Glomerular endothelial cell (primary cell): ENCODE measurements at regions not wholly inside any gene's neighbourhood (a gene's known extent, or its start where the extent isn't known, plus 50 kb on each side); places are given as distances from the start of the nearest gene placed in this dataset.

ENCODE experiments used
- DNase-seq: peaks from one replicate; pipeline ENCODE4 v3.0.0-alpha.2; 2011; ENCODE audit warnings: low read depth, low spot score; ENCODE audit errors: extremely low read depth

DNA sequence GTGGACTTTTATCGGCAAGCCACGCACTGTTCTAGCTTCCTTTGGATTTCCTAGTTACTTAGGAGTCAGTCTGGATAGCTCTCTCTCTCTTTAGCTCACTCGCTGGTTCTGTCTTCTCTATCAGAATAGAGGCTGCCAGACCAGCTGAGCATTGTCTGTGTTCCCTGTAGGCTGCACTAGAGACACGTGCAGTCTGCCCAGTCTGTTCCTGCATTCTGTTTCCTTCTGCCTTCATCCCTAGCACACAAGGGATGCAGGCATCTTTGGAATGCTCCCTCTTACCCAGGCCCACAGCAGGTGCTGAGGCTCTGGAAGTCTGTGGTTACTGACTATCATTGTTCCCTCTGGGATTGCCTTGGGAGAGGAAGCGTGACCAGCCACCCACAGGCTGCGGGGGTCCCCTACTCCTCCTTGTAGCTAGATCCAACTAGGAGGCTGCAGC is 322.8 kb downstream of the ZNF621 start:
- DNase-seq, result peak; percentile 45

DNA sequence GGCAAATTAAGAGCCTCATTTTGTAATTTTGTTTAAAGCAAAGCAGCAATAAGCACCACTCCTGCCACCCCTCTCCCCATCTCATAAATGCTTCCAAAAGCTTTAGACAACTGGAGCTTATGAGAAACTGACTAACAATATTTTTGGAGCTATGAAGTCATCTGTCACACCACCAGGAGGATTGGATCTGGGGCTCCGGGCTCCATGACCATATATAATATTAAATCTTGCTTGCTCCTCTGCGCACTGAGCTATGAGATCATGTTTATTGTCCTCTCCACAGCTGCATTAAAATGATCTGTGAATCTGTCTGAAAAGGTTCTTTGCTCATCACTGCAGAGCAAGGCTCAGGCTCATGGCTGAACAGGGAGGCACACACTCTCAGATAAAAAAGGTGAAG is 323.7 kb downstream of the ZNF621 start:
- DNase-seq, result no peak

DNA sequence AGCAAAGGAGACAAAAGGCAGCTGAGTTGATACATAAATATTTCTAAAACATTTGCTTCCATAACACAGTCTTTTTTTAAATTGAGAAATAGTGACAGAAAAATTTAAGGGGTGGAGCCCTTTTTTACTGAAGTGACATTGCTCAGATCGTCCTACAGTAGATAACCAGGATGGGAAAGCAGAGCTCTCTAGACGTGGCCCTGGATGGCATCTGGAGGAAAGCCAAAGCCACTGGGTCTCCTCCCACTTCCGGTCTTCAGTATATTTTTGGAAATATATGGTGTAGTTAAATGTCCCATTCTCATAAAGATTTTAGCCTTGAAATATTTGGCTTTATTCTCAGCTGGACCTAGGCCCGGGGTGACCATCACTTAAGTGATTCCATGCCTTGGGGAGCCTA is 326.1 kb downstream of the ZNF621 start:
- no peak for DNase-seq

- DNase-seq, result no peak
Measured at GRCh38 chr3:40851836-40852235, 327.1 kb downstream of the ZNF621 start.

DNA sequence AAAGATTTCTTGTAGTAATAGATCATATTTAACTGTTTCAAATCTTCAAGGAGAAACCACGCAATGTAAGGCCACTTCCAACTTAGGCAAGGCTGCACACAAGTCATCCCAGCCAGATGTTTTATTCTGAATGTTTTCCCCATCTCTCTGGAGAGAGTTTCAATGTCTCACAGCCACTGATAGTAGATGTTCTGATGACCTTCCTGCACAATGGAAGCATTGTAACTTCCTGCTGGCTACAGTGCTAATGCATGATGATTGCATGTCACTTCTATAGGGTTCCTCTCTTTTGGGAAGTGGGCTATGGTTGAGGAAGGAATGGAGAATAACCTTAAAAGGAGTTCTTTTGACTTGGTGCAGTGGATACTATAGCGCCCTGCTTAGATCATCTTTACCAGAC is 328.0 kb downstream of the ZNF621 start:
- no peak for DNase-seq

GRCh38 chr3:40853474-40853873 is 328.7 kb downstream of the ZNF621 start:
- no peak for DNase-seq

GRCh38 chr3:40855871-40856270 is 331.1 kb downstream of the ZNF621 start:
- DNase-seq, result no peak

DNA sequence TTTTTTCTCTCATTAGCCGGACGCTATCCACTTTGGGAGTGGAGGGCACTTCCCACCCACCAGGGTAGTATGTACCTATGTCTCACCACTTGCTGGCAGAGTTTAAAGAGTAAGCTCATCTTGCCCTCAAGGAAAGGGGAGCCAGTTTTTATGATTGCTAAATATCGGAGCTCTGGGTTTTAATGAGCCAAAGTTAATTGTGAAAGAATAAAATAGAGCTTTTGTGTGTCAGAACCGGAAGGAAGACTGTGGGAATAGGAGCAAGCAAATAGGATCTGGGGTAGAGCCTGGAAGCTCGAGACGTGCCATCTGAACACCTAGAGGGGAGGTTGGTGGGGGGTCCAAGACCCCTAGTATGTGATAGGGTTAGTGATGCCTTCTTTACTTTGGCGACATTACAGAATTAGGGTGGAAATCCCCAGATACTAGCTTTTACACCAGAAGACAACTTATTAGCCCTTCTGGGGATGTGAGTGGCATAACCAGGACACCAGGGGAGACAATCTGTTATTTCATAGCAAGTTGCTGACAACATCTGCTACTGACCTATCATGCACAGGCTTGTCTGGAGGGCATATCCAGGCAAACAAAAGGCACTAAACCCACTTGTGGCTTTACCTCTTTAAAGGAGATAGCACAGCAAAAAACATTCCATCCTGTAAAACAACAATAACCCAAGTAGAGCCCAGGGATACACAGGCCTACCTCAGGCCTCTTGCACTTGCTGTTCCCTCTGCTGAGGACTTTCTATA is 333.8 kb downstream of the ZNF621 start:
- no peak for DNase-seq

DNA sequence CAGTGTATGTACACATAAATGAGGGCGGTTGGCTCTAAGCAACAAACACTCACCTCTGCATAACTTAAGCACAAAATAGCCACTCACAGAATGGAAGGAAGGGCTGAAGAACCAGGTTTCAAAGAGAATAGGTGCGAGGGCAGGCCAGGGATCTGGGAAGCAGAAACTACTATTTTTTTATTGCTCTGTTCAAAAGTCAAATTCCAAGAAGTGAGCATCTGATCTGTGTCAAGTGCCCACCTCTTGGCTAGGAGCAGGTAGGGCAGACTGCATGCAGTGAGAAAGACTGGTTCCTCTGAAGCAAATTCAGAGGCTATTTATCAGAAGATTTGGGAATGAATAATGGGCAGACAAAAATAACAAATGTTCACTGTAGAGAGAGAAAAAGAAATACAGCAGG is 336.4 kb upstream of the CTNNB1 start:
- DNase-seq, result no peak

GRCh38 chr3:40864146-40864782 is 335.0 kb upstream of the CTNNB1 start:
- DNase-seq, result no peak

- DNase-seq, result no peak
Measured at GRCh38 chr3:40864915-40865314, 334.4 kb upstream of the CTNNB1 start.

DNA sequence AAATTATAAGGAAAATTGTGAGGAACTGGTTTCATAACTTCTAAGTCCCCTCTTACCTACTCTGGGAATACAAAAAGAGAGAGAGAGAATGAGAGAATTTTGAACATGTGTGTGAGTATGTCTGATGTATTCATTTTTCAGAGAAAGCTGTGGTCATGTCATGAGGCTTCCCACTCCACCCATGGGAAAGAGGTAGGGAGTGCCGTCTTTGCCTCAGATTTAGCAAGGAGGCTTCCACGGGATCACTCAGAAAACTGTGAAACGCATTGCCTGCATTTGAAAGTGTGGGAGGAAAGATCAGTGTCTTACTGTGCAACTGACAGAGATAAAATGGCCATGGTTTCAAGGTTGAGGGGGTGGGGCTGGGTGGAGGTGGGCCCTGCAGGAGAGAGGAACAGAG is 331.5 kb upstream of the CTNNB1 start:
- no peak for DNase-seq

DNA sequence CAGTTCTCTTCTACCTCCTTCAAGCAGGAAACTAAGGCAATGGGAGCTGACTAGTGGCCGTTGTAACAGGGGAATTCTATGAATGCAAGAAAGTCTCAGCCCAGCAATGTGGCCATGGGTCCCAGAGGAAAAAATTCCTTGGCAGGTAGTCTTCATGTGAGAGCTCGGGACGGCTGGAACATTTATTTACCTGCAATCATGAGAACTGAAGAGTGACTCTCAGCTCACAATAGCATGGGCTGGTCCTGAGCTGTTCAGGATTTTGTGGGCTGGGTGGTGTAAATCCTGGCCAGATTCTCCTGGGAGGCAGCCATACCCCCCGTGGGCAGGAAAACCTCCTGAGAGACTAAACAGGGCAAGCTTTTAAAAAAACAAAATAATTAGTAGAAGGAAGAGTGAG is 330.3 kb upstream of the CTNNB1 start:
- DNase-seq, result no peak

GRCh38 chr3:40869939-40870338 is 329.4 kb upstream of the CTNNB1 start:
- no peak for DNase-seq

DNA sequence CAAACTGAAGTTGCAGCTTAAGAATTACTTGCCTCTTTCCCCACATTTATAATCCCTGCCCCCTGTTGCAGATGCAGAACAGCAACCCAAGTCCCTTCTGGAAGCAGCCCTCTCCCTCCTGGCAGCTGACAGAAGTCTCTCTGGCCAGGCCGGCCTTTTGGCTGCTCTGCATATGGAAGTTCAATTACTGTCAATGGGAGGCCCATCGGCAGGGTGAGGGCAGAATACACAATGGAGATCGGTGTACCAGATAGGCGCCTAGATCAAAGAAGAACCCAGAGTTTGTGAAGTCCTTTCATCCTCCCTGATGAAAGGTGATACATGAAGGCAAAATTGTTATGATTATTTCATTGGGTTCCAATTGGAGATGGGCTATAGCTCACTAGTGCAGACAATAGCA is 327.9 kb upstream of the CTNNB1 start:
- DNase-seq, result no peak

- DNase-seq, result no peak
Measured at GRCh38 chr3:40872258-40872920, 326.9 kb upstream of the CTNNB1 start.

- DNase-seq, result no peak
Measured at GRCh38 chr3:40873476-40873875, 325.8 kb upstream of the CTNNB1 start.

- no peak for DNase-seq
Measured at GRCh38 chr3:40873934-40874699, 325.2 kb upstream of the CTNNB1 start.

DNA sequence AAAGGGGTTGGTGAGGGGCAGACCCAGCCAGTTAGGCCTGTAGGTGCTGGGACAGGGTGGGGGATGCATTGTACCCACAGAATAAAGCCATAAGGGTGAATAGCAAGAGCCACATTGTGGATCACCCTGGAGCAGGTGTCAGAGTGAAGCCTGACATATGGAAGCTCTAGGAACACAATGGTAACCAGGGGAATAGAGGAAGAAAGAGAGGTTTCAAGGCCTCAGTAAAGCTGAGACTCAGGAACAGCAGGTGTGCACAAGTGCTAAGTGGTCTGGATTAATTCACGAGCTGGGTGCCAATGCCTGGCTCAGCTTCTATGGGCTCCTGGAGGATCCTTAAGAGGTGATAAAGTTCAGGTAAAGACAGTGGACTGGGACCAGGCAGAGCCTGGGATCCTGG is 323.7 kb upstream of the CTNNB1 start:
- DNase-seq, result no peak

- no peak for DNase-seq
Measured at GRCh38 chr3:40876009-40876408, 323.3 kb upstream of the CTNNB1 start.

DNA sequence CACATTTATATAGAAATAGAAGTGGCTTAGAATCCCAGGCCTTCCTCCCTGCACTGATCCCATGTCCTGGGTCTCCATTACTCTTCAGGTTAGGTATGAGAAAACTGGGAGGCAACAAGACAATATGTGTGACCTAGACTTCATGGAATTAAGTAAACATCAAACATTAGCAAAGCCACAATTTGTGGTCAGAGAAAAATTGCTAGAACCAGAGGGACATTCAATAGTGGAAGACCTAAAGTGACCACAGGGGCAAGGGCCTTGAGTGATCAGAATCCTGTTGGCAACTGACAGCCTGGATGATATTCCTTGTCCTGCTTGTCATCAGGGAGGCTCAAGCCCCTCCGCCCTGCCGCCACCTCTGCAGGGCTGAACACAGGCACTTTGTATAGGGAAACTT is 322.8 kb upstream of the CTNNB1 start:
- no peak for DNase-seq
